ENCODE measurements at regions not wholly inside any gene's neighbourhood (a gene's known extent, or its start where the extent isn't known, plus 50 kb on each side); places are given as distances from the start of the nearest gene placed in this dataset.
"Not testable (repeated sequence)": the region's sequence is repeated elsewhere in the genome, so short reads cannot be mapped to it uniquely, and the experiment has no call there.

DNA sequence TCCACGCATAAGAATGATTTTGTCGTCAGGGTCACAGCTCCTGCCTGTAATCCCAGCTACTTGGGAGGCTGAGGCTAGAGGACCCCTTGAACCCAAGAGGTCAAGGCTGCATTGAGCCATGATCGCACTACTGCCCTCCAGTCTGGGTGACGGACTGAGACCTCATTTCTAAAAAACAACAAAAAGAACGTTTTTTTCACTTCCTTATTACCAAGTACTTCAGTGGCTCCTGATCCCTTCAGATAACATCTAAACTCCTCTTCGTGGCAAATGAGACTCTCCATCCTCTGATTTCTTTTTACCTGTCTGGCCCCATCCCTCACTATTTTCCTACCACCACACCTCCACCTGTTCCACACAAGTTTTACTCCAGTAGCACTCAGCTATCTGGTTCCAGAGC lies 105.4 kb upstream of the TLK1 start:
- H3K27ac ChIP-seq, result no peak overlapping the region
- no peak overlapping the region for H3K4me3 ChIP-seq
- no peaks in the 10 kb centered on the region for H3K27me3 ChIP-seq
- no peaks in the 10 kb centered on the region for H4K20me1 ChIP-seq (ENCODE audit: insufficient read depth, poor library complexity, severe bottlenecking)
- H3K36me3 ChIP-seq (replicated peaks; ENCODE audit: insufficient read depth, low read depth), result no peaks in the 10 kb centered on the region
- TF ChIP-seq EZH2phosphoT487 (IDR thresholded peaks at IDR 0.05; ENCODE audit: low read depth, severe bottlenecking, unreplicated experiment) (no peak), CTCF (IDR thresholded peaks at IDR 0.05; ENCODE audit: poor library complexity) (no peak), EZH2 (IDR thresholded peaks at IDR 0.05; ENCODE audit: borderline replicate concordance) (no peak)
- no peaks in the 10 kb centered on the region for H3K4me1 ChIP-seq (ENCODE audit: insufficient read depth)
- no peak overlapping the region for H3K4me2 ChIP-seq
- no peak overlapping the region for H2AFZ ChIP-seq
- WGBS (ENCODE audit: low lambda C conversion rate, missing lambda C conversion rate), result 76% methylated on average over 6 of the region's 6 CpGs
- no peaks in the 10 kb centered on the region for H3K79me2 ChIP-seq
- DNase-seq (ENCODE audit: low spot score), result no peak
- no peaks in the 10 kb centered on the region for H3K9me3 ChIP-seq (ENCODE audit: low read depth)
- no peaks in the 10 kb centered on the region for H3K9me2 ChIP-seq (replicated peaks; ENCODE audit: insufficient read depth)

GRCh38 chr2:171261529-171261928 lies 100.8 kb upstream of the TLK1 start:
- H3K27ac ChIP-seq; H3K79me2 ChIP-seq; H3K36me3 ChIP-seq (replicated peaks; ENCODE audit: insufficient read depth, low read depth); H3K27me3 ChIP-seq; H3K9me3 ChIP-seq (ENCODE audit: low read depth); H3K4me2 ChIP-seq; H2AFZ ChIP-seq; H4K20me1 ChIP-seq (ENCODE audit: insufficient read depth, poor library complexity, severe bottlenecking); DNase-seq (ENCODE audit: low spot score); H3K4me3 ChIP-seq; H3K9me2 ChIP-seq (replicated peaks; ENCODE audit: insufficient read depth); H3K4me1 ChIP-seq (ENCODE audit: insufficient read depth): not testable (repeated sequence)
- WGBS (ENCODE audit: low lambda C conversion rate, missing lambda C conversion rate), result 93% methylated on average over 2 of the region's 2 CpGs

DNA sequence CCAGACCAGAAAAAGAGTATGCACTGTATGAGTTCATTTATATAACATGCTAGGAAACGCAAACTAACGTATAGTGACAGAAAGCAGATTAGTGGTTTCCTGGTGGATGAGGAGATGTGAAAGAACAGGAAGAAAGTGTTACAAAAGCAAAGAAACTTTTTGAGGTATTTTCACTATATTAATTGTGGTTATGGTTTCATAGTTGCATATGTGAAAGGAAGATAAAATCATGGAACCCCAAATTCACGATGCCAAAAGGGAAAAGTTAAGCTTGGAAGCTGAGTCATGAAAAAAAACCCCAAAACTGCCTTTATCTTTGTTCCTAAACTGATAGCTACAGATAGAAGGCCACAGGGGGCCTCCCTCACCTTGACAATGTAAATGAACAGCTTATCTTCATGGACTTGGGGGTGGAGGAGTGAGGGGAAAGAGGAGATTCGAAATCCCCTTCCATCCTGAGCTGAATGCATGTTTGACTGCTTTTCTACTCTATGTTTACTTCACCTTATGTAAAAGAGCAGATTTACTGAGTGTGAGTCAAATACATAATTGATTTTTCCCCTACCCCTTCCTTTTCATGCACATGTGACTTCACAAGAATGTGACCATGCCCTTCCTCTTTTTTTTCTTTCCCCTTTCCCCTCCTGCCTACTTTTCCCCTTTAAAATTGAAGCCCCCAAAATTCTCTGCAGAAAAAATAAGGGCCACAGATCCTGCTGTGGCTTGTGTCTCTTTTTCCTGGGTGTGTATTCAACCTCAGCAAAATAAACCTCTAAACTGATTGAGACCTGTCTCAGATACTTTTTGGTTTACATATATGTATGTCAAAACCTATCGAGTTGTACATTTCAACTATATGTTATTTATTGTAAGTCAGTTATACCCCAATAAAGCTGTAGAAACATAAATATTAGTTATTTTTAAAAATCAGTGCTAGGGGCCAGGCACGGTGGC lies 100.1 kb upstream of the TLK1 start:
- Histone ChIP-seq H3K27me3 (no peaks in the 10 kb centered on the region), H3K4me3 (no peak overlapping the region), H3K4me2 (no peak overlapping the region), H3K9me2 (replicated peaks; ENCODE audit: insufficient read depth) (no peaks in the 10 kb centered on the region), H3K36me3 (replicated peaks; ENCODE audit: insufficient read depth, low read depth) (no peaks in the 10 kb centered on the region), H4K20me1 (ENCODE audit: insufficient read depth, poor library complexity, severe bottlenecking) (no peaks in the 10 kb centered on the region), H2AFZ (no peak overlapping the region), H3K9me3 (ENCODE audit: low read depth) (no peaks in the 10 kb centered on the region), H3K27ac (no peak overlapping the region), H3K79me2 (no peaks in the 10 kb centered on the region), H3K4me1 (ENCODE audit: insufficient read depth) (no peaks in the 10 kb centered on the region)
- 57% methylated on average over 6 of the region's 6 CpGs for WGBS (ENCODE audit: low lambda C conversion rate, missing lambda C conversion rate)
- DNase-seq (ENCODE audit: low spot score), result no peak
- TF ChIP-seq CTCF (IDR thresholded peaks at IDR 0.05; ENCODE audit: poor library complexity), result no peak
- TF ChIP-seq EZH2 (IDR thresholded peaks at IDR 0.05; ENCODE audit: borderline replicate concordance), result no peak
- TF ChIP-seq EZH2phosphoT487 (IDR thresholded peaks at IDR 0.05; ENCODE audit: low read depth, severe bottlenecking, unreplicated experiment), result no peak

GRCh38 chr2:171254666-171255065 lies 94.0 kb upstream of the TLK1 start:
- Histone ChIP-seq H3K4me1 (ENCODE audit: insufficient read depth) (no peaks in the 10 kb centered on the region), H3K27ac (no peak overlapping the region), H3K9me2 (replicated peaks; ENCODE audit: insufficient read depth) (no peaks in the 10 kb centered on the region), H3K4me3 (no peak overlapping the region), H3K79me2 (no peaks in the 10 kb centered on the region), H2AFZ (no peak overlapping the region), H4K20me1 (ENCODE audit: insufficient read depth, poor library complexity, severe bottlenecking) (no peaks in the 10 kb centered on the region), H3K4me2 (no peak overlapping the region), H3K36me3 (replicated peaks; ENCODE audit: insufficient read depth, low read depth) (no peaks in the 10 kb centered on the region), H3K9me3 (ENCODE audit: low read depth) (no peaks in the 10 kb centered on the region), H3K27me3 (no peaks in the 10 kb centered on the region)
- no peak for TF ChIP-seq EZH2 (IDR thresholded peaks at IDR 0.05; ENCODE audit: borderline replicate concordance)
- TF ChIP-seq CTCF (IDR thresholded peaks at IDR 0.05; ENCODE audit: poor library complexity), result no peak
- no peak for TF ChIP-seq EZH2phosphoT487 (IDR thresholded peaks at IDR 0.05; ENCODE audit: low read depth, severe bottlenecking, unreplicated experiment)
- DNase-seq (ENCODE audit: low spot score), result no peak
